VCaP (cell line): ENCODE measurements at regions not wholly inside any gene's neighbourhood (a gene's known extent, or its start where the extent isn't known, plus 50 kb on each side); places are given as distances from the start of the nearest gene placed in this dataset.

Experiments used
- H3K27ac ChIP-seq: fragments of 450-650 bp; 2 replicates; pipeline ENCODE4 v1.5.1; 2017
- CTCF ChIP-seq: fragments of 450-650 bp; conservative IDR thresholded peaks from 2 replicates; pipeline ENCODE4 v1.5.1; 2017; ENCODE audit warnings: mild to moderate bottlenecking, moderate library complexity

GRCh38 chr18:44325903-44326635, 354.6 kb upstream of the SETBP1 start:
- TF ChIP-seq CTCF, result peak; percentile 71
- no peak overlapping the region for H3K27ac ChIP-seq

DNA sequence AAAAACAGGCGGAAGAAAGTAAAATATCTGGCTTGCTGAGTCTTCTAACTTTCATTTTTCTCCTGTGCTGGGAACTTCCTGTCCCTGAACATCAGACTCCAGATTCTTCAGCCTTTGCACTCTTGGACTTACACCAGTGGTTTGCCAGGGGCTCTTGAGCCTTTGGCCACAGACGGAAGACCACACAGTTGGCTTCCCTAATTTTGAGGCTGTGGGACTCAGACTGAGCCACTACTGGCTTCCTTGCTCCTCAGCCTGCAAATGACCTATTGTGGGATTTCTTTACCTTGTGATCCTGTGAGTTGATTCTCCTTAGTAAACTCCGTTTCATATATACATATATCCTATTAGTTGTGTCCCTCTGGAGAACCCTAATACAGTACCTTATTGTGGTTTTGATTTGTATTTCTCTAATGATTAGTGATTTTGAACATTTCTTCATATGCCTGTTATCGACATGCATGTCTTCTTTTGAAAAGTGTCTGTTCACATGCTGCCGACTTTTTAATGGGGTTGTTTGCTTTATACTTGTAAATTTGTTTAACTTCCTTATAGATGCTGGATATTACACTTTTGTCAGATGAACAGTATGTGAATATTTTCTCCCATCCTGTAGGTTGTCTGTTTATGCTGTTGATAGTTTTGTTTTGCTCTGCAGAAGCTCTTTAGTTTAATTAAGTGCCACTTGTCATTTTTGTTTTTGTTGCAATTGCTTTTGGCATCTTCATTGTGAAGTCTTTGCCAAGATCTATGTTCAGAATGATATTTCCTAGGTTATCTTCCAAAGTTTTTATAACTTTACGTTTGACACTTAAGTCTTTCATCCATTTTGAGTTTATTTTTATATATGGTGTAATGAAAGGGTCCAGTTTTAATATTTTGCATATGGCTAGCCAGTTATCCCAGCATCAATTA, 348.8 kb upstream of the SETBP1 start:
- peak overlapping the region; percentile 63 for H3K27ac ChIP-seq
- TF ChIP-seq CTCF, result no peak

DNA sequence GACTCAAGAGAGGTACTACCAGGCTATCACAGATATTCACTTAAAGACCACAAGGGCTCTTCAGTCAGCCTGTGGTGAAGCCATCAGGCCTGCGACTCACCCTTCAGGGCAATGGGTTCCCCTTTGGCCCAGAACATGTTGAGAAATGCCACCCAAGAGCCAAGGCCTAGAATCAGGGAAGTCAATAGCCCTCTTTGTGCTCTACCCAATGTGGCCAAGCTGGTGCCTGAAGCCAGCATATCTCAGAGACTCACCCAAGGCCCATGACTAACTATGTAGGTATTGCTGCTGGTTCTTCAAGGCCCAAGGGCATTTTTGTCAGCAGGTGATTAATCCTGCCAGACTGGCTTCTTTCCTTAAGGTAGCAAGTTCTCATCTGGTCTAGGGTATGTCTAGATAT, 338.9 kb upstream of the SETBP1 start:
- H3K27ac ChIP-seq, result no peak overlapping the region
- TF ChIP-seq CTCF, result no peak

- no peak for TF ChIP-seq CTCF
- no peak overlapping the region for H3K27ac ChIP-seq
Measured at GRCh38 chr18:44342162-44342561, 338.5 kb upstream of the SETBP1 start.

DNA sequence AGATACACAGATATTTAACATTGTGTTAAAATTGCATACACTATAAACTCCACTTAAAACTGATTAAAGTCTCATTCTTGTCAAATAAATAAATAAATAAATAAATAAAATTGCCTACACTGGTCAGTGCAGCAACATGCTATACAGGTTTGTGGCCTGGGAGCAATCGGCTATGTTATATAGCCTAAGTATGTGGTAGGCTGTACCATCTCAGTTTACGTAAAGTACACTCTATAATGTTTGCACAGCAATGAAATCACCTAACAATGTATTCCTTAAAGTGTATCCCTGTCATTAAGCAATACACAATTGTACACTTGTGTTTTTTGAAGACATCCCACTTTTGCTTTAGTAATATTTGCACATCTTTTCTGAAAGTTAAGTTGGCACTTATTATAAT, 337.7 kb upstream of the SETBP1 start:
- no peak for TF ChIP-seq CTCF
- no peak overlapping the region for H3K27ac ChIP-seq

- TF ChIP-seq CTCF, result no peak
- H3K27ac ChIP-seq, result no peak overlapping the region
Measured at GRCh38 chr18:44343570-44343969, 337.1 kb upstream of the SETBP1 start.

DNA sequence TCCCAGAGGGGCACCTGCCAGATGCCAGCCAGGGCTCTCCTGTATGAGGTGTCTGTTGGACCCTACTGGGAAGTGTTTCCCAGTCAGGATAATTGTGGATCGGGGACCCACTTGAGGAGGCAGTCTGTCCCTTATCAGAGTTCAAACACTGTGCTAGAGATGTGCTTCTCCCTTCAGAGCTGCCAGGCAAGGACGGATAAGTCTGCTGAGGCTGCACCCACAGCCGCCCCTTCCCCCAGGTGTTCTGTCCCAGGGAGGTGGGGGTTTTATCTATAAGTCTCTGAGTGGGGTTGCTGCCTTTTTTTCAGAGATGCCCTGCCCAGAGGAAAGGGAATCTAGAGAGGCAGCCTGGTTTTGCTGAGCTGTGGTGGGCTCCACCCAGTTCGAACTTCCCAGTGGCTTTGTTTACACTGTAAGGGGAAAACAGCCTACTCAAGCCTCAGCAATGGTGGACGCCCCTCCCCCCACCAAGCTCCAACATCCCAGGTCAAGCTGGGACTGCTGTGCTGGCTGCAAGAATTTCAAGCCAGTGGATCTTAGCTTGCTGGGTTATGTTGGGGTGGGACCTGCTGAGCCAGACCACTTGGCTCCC, 324.0 kb upstream of the SETBP1 start:
- TF ChIP-seq CTCF, result no peak
- no peak overlapping the region for H3K27ac ChIP-seq
